IMR-90 (cell line): ENCODE measurements at regions not wholly inside any gene's neighbourhood (a gene's known extent, or its start where the extent isn't known, plus 50 kb on each side); places are given as distances from the start of the nearest gene placed in this dataset.

Source experiments
- ATAC-seq: fragments of 200-7000 bp; cut with Tn5 transposase; 2 replicates; pipeline ENCODE4 v1.9.1; 2020; ENCODE audit warnings: low read depth, mild to moderate bottlenecking, moderate library complexity
- BruUV-seq: library from RNA; stranded (reverse); fragments of 400-500 nt; replicated peaks from 2 replicates; lab custom pipeline; 2021; lab: Mats Ljungman, UMichigan
- CTCF ChIA-PET: fragments of 300-600 bp; formaldehyde crosslinking; extraction: SDS; loops from one replicate; lab custom pipeline; 2021; ENCODE audit warnings: antibody characterized with exemption; lab: Yijun Ruan, JAX
- POLR2A ChIA-PET: fragments of 300-600 bp; sonication (Branson Sonifier 250); formaldehyde crosslinking; loops from one replicate; lab custom pipeline; 2022; ENCODE audit warnings: antibody characterized with exemption; ENCODE audit not compliant: unreplicated experiment; lab: Charles Lee
- DNase-seq: peaks from one replicate; pipeline ENCODE4 v3.0.0; 2013
- H2AFZ ChIP-seq: replicated peaks from 2 replicates; pipeline ENCODE3; 2013; ENCODE audit warnings: low read length, mild to moderate bottlenecking; ENCODE audit not compliant: poor library complexity
- H2AK5ac ChIP-seq: 2 replicates; pipeline ENCODE4 v1.6.1; 2013; ENCODE audit warnings: low read depth, low read length, inconsistent platforms
- H2AK9ac ChIP-seq: replicated peaks from 2 replicates; pipeline ENCODE3; 2013; ENCODE audit warnings: mild to moderate bottlenecking, low read depth, low read length, moderate library complexity; ENCODE audit not compliant: poor library complexity
- H2BK120ac ChIP-seq: 2 replicates; pipeline ENCODE4 v1.6.1; 2013; ENCODE audit warnings: low read depth, low read length, inconsistent platforms
- H2BK15ac ChIP-seq: 3 replicates; pipeline ENCODE4 v1.6.1; 2013; ENCODE audit warnings: low read depth, low read length, inconsistent platforms
- H2BK20ac ChIP-seq: 2 replicates; pipeline ENCODE4 v1.6.1; 2013; ENCODE audit warnings: low read depth, mild to moderate bottlenecking, inconsistent platforms, low read length, moderate library complexity
- H2BK5ac ChIP-seq: 2 replicates; pipeline ENCODE4 v1.6.1; 2013; ENCODE audit warnings: mild to moderate bottlenecking, low read depth, low read length, inconsistent platforms; ENCODE audit not compliant: poor library complexity, severe bottlenecking
- H3K14ac ChIP-seq: replicated peaks from 2 replicates; pipeline ENCODE4 v1.6.1; 2013; ENCODE audit warnings: low read depth, low read length, inconsistent platforms
- H3K18ac ChIP-seq: 2 replicates; pipeline ENCODE4 v1.6.1; 2013; ENCODE audit warnings: low read depth, low read length, control low read depth
- H3K23ac ChIP-seq: 2 replicates; pipeline ENCODE4 v1.6.1; 2013; ENCODE audit warnings: low read depth, low read length, inconsistent platforms
- H3K27ac ChIP-seq: 2 replicates; pipeline ENCODE4 v1.5.1; 2013; ENCODE audit warnings: mild to moderate bottlenecking, control low read depth, low read length; ENCODE audit not compliant: insufficient read depth
- H3K27me3 ChIP-seq: 2 replicates; pipeline ENCODE4 v1.6.1; 2013; ENCODE audit warnings: low read length; ENCODE audit not compliant: control insufficient read depth, insufficient read depth
- H3K36me3 ChIP-seq: 2 replicates; pipeline ENCODE4 v1.6.1; 2013; ENCODE audit warnings: low read length, mixed read lengths; ENCODE audit not compliant: control insufficient read depth, insufficient read depth
- H3K4ac ChIP-seq: 2 replicates; pipeline ENCODE4 v1.6.1; 2013; ENCODE audit warnings: low read depth, low read length, inconsistent platforms
- H3K4me1 ChIP-seq: 2 replicates; pipeline ENCODE4 v1.6.1; 2013; ENCODE audit warnings: low read length, mixed read lengths; ENCODE audit not compliant: control insufficient read depth, insufficient read depth
- H3K4me2 ChIP-seq: 2 replicates; pipeline ENCODE4 v1.6.1; 2013; ENCODE audit warnings: low read depth, mild to moderate bottlenecking, control low read depth, low read length, moderate library complexity
- H3K4me3 ChIP-seq: 2 replicates; pipeline ENCODE4 v1.5.1; 2013; ENCODE audit warnings: low read depth, mild to moderate bottlenecking, control low read depth, low read length, moderate library complexity; ENCODE audit not compliant: insufficient read depth
- H3K56ac ChIP-seq: 2 replicates; pipeline ENCODE4 v1.6.1; 2013; ENCODE audit warnings: low read length, inconsistent platforms; ENCODE audit not compliant: insufficient read depth; ENCODE audit errors: extremely low read depth
- H3K79me1 ChIP-seq, 2 experiments: 2 replicates each; pipeline ENCODE4 v1.6.1; 2013; ENCODE audit warnings: low read length in 2 of 2, inconsistent platforms in 1 of 2, low read depth in 1 of 2
- H3K9ac ChIP-seq: 2 replicates; pipeline ENCODE4 v1.6.1; 2013; ENCODE audit warnings: low read depth, low read length, control low read depth
- H3K9me1 ChIP-seq: 2 replicates; pipeline ENCODE4 v1.6.1; 2013; ENCODE audit warnings: low read length, inconsistent platforms; ENCODE audit not compliant: insufficient read depth
- H3K9me3 ChIP-seq: 2 replicates; pipeline ENCODE4 v1.6.1; 2013; ENCODE audit warnings: low read length; ENCODE audit not compliant: control insufficient read depth, insufficient read depth
- H4K20me1 ChIP-seq: 2 replicates; pipeline ENCODE4 v1.6.1; 2013; ENCODE audit warnings: low read length, inconsistent platforms; ENCODE audit not compliant: insufficient read depth
- H4K5ac ChIP-seq: 2 replicates; pipeline ENCODE4 v1.6.1; 2013; ENCODE audit warnings: mild to moderate bottlenecking, low read depth, low read length, control low read depth
- H4K8ac ChIP-seq, 2 experiments: 2 replicates each; pipeline ENCODE4 v1.6.1; 2013; ENCODE audit warnings: low read depth in 2 of 2, low read length in 2 of 2, control low read depth in 1 of 2, inconsistent platforms in 1 of 2
- H4K91ac ChIP-seq: 2 replicates; pipeline ENCODE4 v1.6.1; 2013; ENCODE audit warnings: low read depth, low read length, inconsistent platforms; ENCODE audit not compliant: insufficient read depth
- MAFK ChIP-seq: IDR thresholded peaks from 2 replicates; pipeline ENCODE4 v1.6.1; 2012; ENCODE audit warnings: low read depth, low read length, improper control_type of control experiment
- USF2 ChIP-seq: fragments of 150-350 bp; IDR thresholded peaks from 2 replicates; pipeline ENCODE4 v1.6.1; 2017; ENCODE audit warnings: mild to moderate bottlenecking, antibody characterized with exemption, low read length, low read depth
- dilution Hi-C: fragments of 300-500 bp; cut with HindIII; formaldehyde crosslinking; loops from one replicate; pipeline ENCODE4 v1.14.3; 2018; ENCODE audit warnings: low sequenced_read_pairs; ENCODE audit not compliant: unreplicated experiment
- in situ Hi-C: fragments of 300-500 bp; cut with MboI; formaldehyde crosslinking; loops from 3 replicates; pipeline ENCODE4 v1.14.3; 2019; ENCODE audit warnings: low sequenced_read_pairs, inconsistent platforms, mixed read lengths
- intact Hi-C: fragments of 100-400 bp; cut with micrococcal nuclease; formaldehyde crosslinking; loops from 2 replicates; pipeline ENCODE4 v1.10.0; 2022

- Histone ChIP-seq H4K20me1 (no peaks in the 10 kb centered on the region), H4K91ac (no peak overlapping the region), H3K18ac (no peak overlapping the region), H3K27ac (no peak overlapping the region), H3K14ac (no peak overlapping the region), H2AK5ac (no peak overlapping the region), H4K8ac (no peak overlapping the region), H3K9me1 (no peaks in the 10 kb centered on the region), H3K27me3 (no peaks in the 10 kb centered on the region), H3K9ac (no peak overlapping the region), H3K36me3 (no peaks in the 10 kb centered on the region), H3K4me1 (no peaks in the 10 kb centered on the region; the same call in 1 of the 2 replicates), H2BK20ac (no peak overlapping the region), H3K4me3 (no peak overlapping the region), H3K56ac (no peak overlapping the region), H2AK9ac (no peak overlapping the region), H2BK5ac (no peak overlapping the region), H3K79me1 (no peaks in the 10 kb centered on the region), H2BK15ac (no peak overlapping the region), H4K5ac (no peak overlapping the region), H3K4ac (no peak overlapping the region), H3K23ac (no peak overlapping the region), H2BK120ac (no peak overlapping the region), H2AFZ (no peak overlapping the region), H3K4me2 (no peak overlapping the region), H3K9me3 (no peaks in the 10 kb centered on the region)
- no TSS peak for BruUV-seq
- in situ Hi-C loops, result no loop called here
- DNase-seq (no peak), ATAC-seq (no peak)
- TF ChIP-seq MAFK (no peak), USF2 (no peak)
- intact Hi-C loops, result no loop called here
- ChIA-PET POLR2A (no interaction called here), CTCF (no interaction called here)
- dilution Hi-C loops, result no loop called here
These were observed 189.4 kb downstream of the NUAK1 start for GRCh38 chr12:105949391-105949790.
